ENCODE measurements at regions not wholly inside any gene's neighbourhood (a gene's known extent, or its start where the extent isn't known, plus 50 kb on each side); places are given as distances from the start of the nearest gene placed in this dataset.

GRCh38 chr10:4448030-4448429 lies 378.0 kb upstream of the AKR1E2 start (continued):
- no peak for TF ChIP-seq ZNF654 (tag by site-specific recombination; IDR thresholded peaks at IDR 0.05; ENCODE audit: low read depth)

DNA sequence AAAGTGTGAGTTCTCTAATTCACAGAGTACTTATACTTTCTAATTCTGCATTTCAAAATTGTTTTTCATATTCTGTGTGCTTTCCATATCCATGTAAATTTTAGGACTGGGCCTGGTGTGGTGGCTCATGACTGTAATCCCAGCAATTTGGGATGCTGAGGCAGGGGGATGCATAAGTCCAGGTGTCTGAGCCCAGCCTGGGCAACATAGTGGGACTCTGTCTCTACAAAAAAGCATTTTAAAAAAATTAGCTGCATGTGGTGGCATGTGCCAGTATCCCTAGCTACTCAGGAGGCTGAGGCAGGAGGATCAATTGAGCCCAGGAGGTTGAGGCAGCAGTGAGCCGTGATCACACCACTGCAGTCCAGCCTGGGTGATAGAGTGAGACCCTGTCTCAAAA lies 382.6 kb upstream of the AKR1E2 start:
- Histone ChIP-seq H3K9me3 (ENCODE audit: control insufficient read depth, insufficient read depth, low read depth, low read length) (peaks cover 3% of the 10 kb centered on the region; the same call in 1 of the 2 replicates), H3K4me1 (ENCODE audit: control insufficient read depth, insufficient read depth, low read length) (peaks cover under 1% of the 10 kb centered on the region; the same call in 1 of the 2 replicates), H3K27ac (ENCODE audit: extremely low read depth, low read depth, low read length) (no peak overlapping the region), H3K36me3 (ENCODE audit: control insufficient read depth in 2 of 2, insufficient read depth in 1 of 2, low read length in 2 of 2) (no peaks in the 10 kb centered on the region), H3K4me3 (ENCODE audit: low read depth, low read length) (no peak overlapping the region)
- no peak for TF ChIP-seq INSM2 (tag by site-specific recombination; IDR thresholded peaks at IDR 0.05)
- TF ChIP-seq, protein P1, sequence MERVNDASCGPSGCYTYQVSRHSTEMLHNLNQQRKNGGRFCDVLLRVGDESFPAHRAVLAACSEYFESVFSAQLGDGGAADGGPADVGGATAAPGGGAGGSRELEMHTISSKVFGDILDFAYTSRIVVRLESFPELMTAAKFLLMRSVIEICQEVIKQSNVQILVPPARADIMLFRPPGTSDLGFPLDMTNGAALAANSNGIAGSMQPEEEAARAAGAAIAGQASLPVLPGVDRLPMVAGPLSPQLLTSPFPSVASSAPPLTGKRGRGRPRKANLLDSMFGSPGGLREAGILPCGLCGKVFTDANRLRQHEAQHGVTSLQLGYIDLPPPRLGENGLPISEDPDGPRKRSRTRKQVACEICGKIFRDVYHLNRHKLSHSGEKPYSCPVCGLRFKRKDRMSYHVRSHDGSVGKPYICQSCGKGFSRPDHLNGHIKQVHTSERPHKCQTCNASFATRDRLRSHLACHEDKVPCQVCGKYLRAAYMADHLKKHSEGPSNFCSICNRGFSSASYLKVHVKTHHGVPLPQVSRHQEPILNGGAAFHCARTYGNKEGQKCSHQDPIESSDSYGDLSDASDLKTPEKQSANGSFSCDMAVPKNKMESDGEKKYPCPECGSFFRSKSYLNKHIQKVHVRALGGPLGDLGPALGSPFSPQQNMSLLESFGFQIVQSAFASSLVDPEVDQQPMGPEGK (tag by site-specific recombination; IDR thresholded peaks at IDR 0.05): no peak
- TF ChIP-seq ZNF423 (tag by site-specific recombination; IDR thresholded peaks at IDR 0.05): no peak
- TF ChIP-seq GFI1B (tag by site-specific recombination; IDR thresholded peaks at IDR 0.05): no peak
- no peak for TF ChIP-seq ZNF768 (tag by site-specific recombination; IDR thresholded peaks at IDR 0.05)
- TF ChIP-seq ZNF274 (IDR thresholded peaks at IDR 0.05; ENCODE audit: low read length): no peak
- TF ChIP-seq ZNF274 (tag by site-specific recombination; IDR thresholded peaks at IDR 0.05; ENCODE audit: borderline replicate concordance): 0 out of 2 replicates have a peak, but pooled peaks have one; percentile 50
- no peak for TF ChIP-seq OSR2 (tag by site-specific recombination; IDR thresholded peaks at IDR 0.05)
- TF ChIP-seq ZNF561 (tag by site-specific recombination; IDR thresholded peaks at IDR 0.05; ENCODE audit: borderline replicate concordance): no peak
- TF ChIP-seq GLI2 (tag by site-specific recombination; IDR thresholded peaks at IDR 0.05; ENCODE audit: borderline replicate concordance, low read depth): no peak
- ChIA-PET CTCF (interaction anchor here (1.5 kb wide), 1 partner anchor 9 kb away, joined by 3 read pairs; no protein-coding TSS in a partner anchor), POLR2A (no interaction called here)

DNA sequence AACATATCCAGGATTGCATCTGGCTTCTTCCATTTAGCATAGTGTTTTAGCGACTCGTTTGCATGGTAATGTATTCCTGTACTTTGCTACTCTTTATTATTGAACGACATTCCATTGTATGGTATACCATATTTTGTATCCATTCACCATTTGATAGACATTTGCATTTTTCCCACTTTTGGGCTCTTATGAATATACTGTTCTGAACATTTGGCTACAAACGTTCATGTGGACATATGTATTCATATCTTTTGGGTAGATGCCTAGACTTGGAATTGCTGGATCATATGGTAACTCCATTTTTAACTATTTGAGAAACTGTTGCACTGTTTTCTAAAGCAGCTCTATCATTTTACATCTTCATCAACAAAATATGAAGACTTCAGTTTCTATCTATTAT lies 383.7 kb upstream of the AKR1E2 start:
- ChIA-PET POLR2A (no interaction called here), CTCF (no interaction called here)
- H3K9me3 ChIP-seq (ENCODE audit: control insufficient read depth, insufficient read depth, low read depth, low read length): peaks cover 3% of the 10 kb centered on the region; the same call in 1 of the 2 replicates
- H3K4me1 ChIP-seq (ENCODE audit: control insufficient read depth, insufficient read depth, low read length): peaks cover 5% of the 10 kb centered on the region; the same call in 1 of the 2 replicates
- no peak overlapping the region for H3K4me3 ChIP-seq (ENCODE audit: low read depth, low read length)
- H3K36me3 ChIP-seq (ENCODE audit: control insufficient read depth in 2 of 2, insufficient read depth in 1 of 2, low read length in 2 of 2): no peaks in the 10 kb centered on the region
- no peak overlapping the region for H3K27ac ChIP-seq (ENCODE audit: extremely low read depth, low read depth, low read length)
- TF ChIP-seq KLF16 (tag by site-specific recombination; IDR thresholded peaks at IDR 0.05) (no peak), ZNF292 (tag by site-specific recombination; IDR thresholded peaks at IDR 0.05; ENCODE audit: borderline replicate concordance, low read depth) (no peak), ZNF518A (tag by site-specific recombination; conservative IDR thresholded peaks at IDR 0.05; ENCODE audit: low read depth) (no peak), ZNF792 (tag by site-specific recombination; IDR thresholded peaks at IDR 0.05) (no peak), ZNF133 (tag by site-specific recombination; IDR thresholded peaks at IDR 0.05) (no peak), ZNF274 (IDR thresholded peaks at IDR 0.05; ENCODE audit: low read length) (no peak), ZNF274 (tag by site-specific recombination; IDR thresholded peaks at IDR 0.05; ENCODE audit: borderline replicate concordance) (no peak), ZNF776 (tag by site-specific recombination; IDR thresholded peaks at IDR 0.05; ENCODE audit: borderline replicate concordance) (no peak), ZNF426 (tag by site-specific recombination; IDR thresholded peaks at IDR 0.05) (no peak), ZSCAN30 (tag by site-specific recombination; IDR thresholded peaks at IDR 0.05) (no peak), ZSCAN23 (tag by site-specific recombination; IDR thresholded peaks at IDR 0.05) (no peak)
